A549 (cell line): ENCODE measurements at regions not wholly inside any gene's neighbourhood (a gene's known extent, or its start where the extent isn't known, plus 50 kb on each side); places are given as distances from the start of the nearest gene placed in this dataset.
A peak's percentile ranks its signal among the peaks of the same experiment; 100 is the strongest.

Source experiments
- ATAC-seq, 2 experiments: fragments of 200-7000 bp in 1 of 2; fragments of >200 bp in 1 of 2; cut with Nextera tagmentation in 1 of 2; cut with Tn5 transposase in 1 of 2; 3 replicates each; pipeline versions ENCODE4 v1.8.0 to v1.9.1; 2018 to 2020; ENCODE audit warnings: mild to moderate bottlenecking in 1 of 2, moderate library complexity in 1 of 2
- CTCF ChIA-PET: fragments of 300-600 bp; sonication (Branson Sonifier 250); formaldehyde crosslinking; extraction: SDS; loops from one replicate; lab custom pipeline; 2021; ENCODE audit warnings: antibody characterized with exemption, inconsistent platforms; lab: Yijun Ruan, JAX
- POLR2A ChIA-PET: fragments of 350-600 bp; formaldehyde crosslinking; extraction: SDS; loops from one replicate; lab custom pipeline; 2021; ENCODE audit warnings: antibody characterized with exemption, inconsistent platforms; lab: Yijun Ruan, JAX
- DNase-seq, 2 experiments: peaks; one replicate each; pipeline versions ENCODE4 v3.0.0 to v3.0.0-alpha.2; 2011 to 2016; ENCODE audit warnings: low read depth in 1 of 2, low spot score in 1 of 2
- FAIRE-seq: peaks from 2 replicates; lab custom pipeline; 2011; peaks lifted over from hg19 to GRCh38; lab: Jason Lieb, UNC
- H3K27ac ChIP-seq, 2 experiments: fragments of >200 bp; sonication (Bioruptor Twin); formaldehyde crosslinking; 3 replicates each; pipeline ENCODE4 v1.5.1; 2016 to 2017
- H3K4me1 ChIP-seq: fragments of >200 bp; sonication (Bioruptor Twin); formaldehyde crosslinking; 3 replicates; pipeline ENCODE4 v1.6.1; 2016
- H3K4me2 ChIP-seq: fragments of >200 bp; sonication (Bioruptor Twin); formaldehyde crosslinking; 3 replicates; pipeline ENCODE4 v1.6.1; 2016
- H3K4me3 ChIP-seq: fragments of >200 bp; sonication (Bioruptor Twin); formaldehyde crosslinking; 3 replicates; pipeline ENCODE4 v1.5.1; 2016
- H3K9me3 ChIP-seq: fragments of >200 bp; sonication (Bioruptor Twin); formaldehyde crosslinking; 3 replicates; pipeline ENCODE4 v1.6.1; 2016
- ATOH8 ChIP-seq: fragments of 250-450 bp; sonication (Bioruptor Pico); IDR thresholded peaks from 2 replicates; pipeline ENCODE4 v1.5.0; 2020; ENCODE audit warnings: low read depth, mild to moderate bottlenecking, moderate library complexity
- BCL3 ChIP-seq: fragments of >200 bp; sonication (Bioruptor Twin); formaldehyde crosslinking; IDR thresholded peaks from 3 replicates; pipeline ENCODE4 v1.6.1; 2016
- CTCF ChIP-seq: fragments of >200 bp; sonication (Bioruptor Twin); formaldehyde crosslinking; IDR thresholded peaks from 3 replicates; pipeline ENCODE4 v1.5.1; 2016
- EHF ChIP-seq: fragments of 250-450 bp; sonication (Bioruptor Pico); IDR thresholded peaks from 2 replicates; pipeline ENCODE4 v1.5.0; 2020; ENCODE audit warnings: mild to moderate bottlenecking
- EHMT2 ChIP-seq: fragments of 200-600 bp; sonication (generic); IDR thresholded peaks from 2 replicates; pipeline ENCODE4 v1.6.1; 2016; ENCODE audit warnings: antibody characterized with exemption, low read depth, mild to moderate bottlenecking, moderate library complexity
- ELK1 ChIP-seq: fragments of 150-350 bp; IDR thresholded peaks from 2 replicates; pipeline ENCODE4 v1.6.1; 2014; ENCODE audit warnings: low read depth, mild to moderate bottlenecking, low read length
- FOSL2 ChIP-seq, 2 experiments: fragments of 450-650 bp in 1 of 2; fragments of >200 bp in 1 of 2; sonication (Bioruptor Twin) in 1 of 2; formaldehyde crosslinking; IDR thresholded peaks; 2 replicates each; pipeline versions ENCODE4 v1.5.0 to v1.6.1; 2016 to 2020; ENCODE audit warnings: mild to moderate bottlenecking in 1 of 2, moderate library complexity in 1 of 2
- GATA3 ChIP-seq: IDR thresholded peaks from 2 replicates; pipeline ENCODE4 v1.6.1; 2012; ENCODE audit warnings: borderline replicate concordance
- HES2 ChIP-seq: fragments of >200 bp; sonication (Bioruptor Twin); formaldehyde crosslinking; IDR thresholded peaks from 2 replicates; pipeline ENCODE4 v1.6.1; 2016
- HOXB13 ChIP-seq: fragments of 250-450 bp; sonication (Bioruptor Pico); IDR thresholded peaks from 2 replicates; pipeline ENCODE4 v1.5.0; 2020; ENCODE audit warnings: low read depth, mild to moderate bottlenecking, moderate library complexity
- KDM1A ChIP-seq: fragments of 200-600 bp; sonication (generic); IDR thresholded peaks from 2 replicates; pipeline ENCODE4 v1.6.1; 2016; ENCODE audit warnings: low read depth, mild to moderate bottlenecking
- NFE2L2 ChIP-seq: fragments of 150-350 bp; conservative IDR thresholded peaks from 2 replicates; pipeline ENCODE4 v1.6.1; 2014; ENCODE audit warnings: low read length
- NR3C1 ChIP-seq: fragments of >200 bp; sonication (Bioruptor Twin); formaldehyde crosslinking; IDR thresholded peaks from 3 replicates; pipeline ENCODE4 v1.6.1; 2017
- RAD21 ChIP-seq, 2 experiments: fragments of >200 bp in 1 of 2; sonication (Bioruptor Twin) in 1 of 2; formaldehyde crosslinking in 1 of 2; IDR thresholded peaks in 1 of 2; conservative IDR thresholded peaks in 1 of 2; 2 replicates in 1 of 2; 3 replicates in 1 of 2; pipeline ENCODE4 v1.6.1; 2012 to 2018; ENCODE audit warnings: inconsistent platforms in 1 of 2
- RCOR1 ChIP-seq: fragments of 150-350 bp; IDR thresholded peaks from 2 replicates; pipeline ENCODE4 v1.6.1; 2014; ENCODE audit warnings: antibody characterized with exemption, low read length, low read depth
- RFX5 ChIP-seq: fragments of 450-650 bp; IDR thresholded peaks from 2 replicates; pipeline ENCODE4 v1.7.1; 2014; ENCODE audit warnings: antibody characterized with exemption, mild to moderate bottlenecking, moderate library complexity
- RNF2 ChIP-seq: fragments of 200-600 bp; sonication (generic); IDR thresholded peaks from 2 replicates; pipeline ENCODE4 v1.6.1; 2016; ENCODE audit warnings: low read depth, mild to moderate bottlenecking, antibody characterized with exemption, moderate library complexity, borderline replicate concordance
- USF2 ChIP-seq: fragments of 450-650 bp; IDR thresholded peaks from 2 replicates; pipeline ENCODE4 v1.6.1; 2014; ENCODE audit warnings: antibody characterized with exemption
- ZNF302 ChIP-seq: fragments of 250-450 bp; sonication (Bioruptor Pico); IDR thresholded peaks from 2 replicates; pipeline ENCODE4 v1.9.0; 2021; ENCODE audit warnings: inconsistent platforms, mild to moderate bottlenecking, moderate library complexity
- WGBS: methylation state at CpG from one replicate; pipeline ENCODE4 v1.1.6; 2017; ENCODE audit errors: missing lambda C conversion rate; 5-methylcytosine and 5-hydroxymethylcytosine counted together

- Histone ChIP-seq H3K4me1 (peaks cover 13% of the 10 kb centered on the region), H3K4me3 (no peak overlapping the region), H3K9me3 (no peaks in the 10 kb centered on the region), H3K27ac (no peak overlapping the region), H3K4me2 (no peak overlapping the region)
- FAIRE-seq (peak; percentile 70), DNase-seq (no peak), ATAC-seq (no peak)
- ChIA-PET POLR2A (no interaction called here), CTCF (no interaction called here)
- TF ChIP-seq FOSL2 (IDR thresholded peaks at IDR 0.05) = no peak
- no peak for TF ChIP-seq FOSL2 (CRISPR knock-in tag; IDR thresholded peaks at IDR 0.05)
- TF ChIP-seq EHF (CRISPR knock-in tag) = no peak
- TF ChIP-seq HOXB13 (CRISPR knock-in tag) = no peak
- TF ChIP-seq NFE2L2 = no peak
- no peak for TF ChIP-seq ATOH8 (CRISPR knock-in tag)
- TF ChIP-seq NR3C1 = no peak
- no peak for TF ChIP-seq RAD21 (conservative IDR thresholded peaks at IDR 0.05 in 1 of 2, IDR thresholded peaks at IDR 0.05 in 1 of 2)
- no peak for TF ChIP-seq BCL3
- TF ChIP-seq ELK1 = no peak
- no peak for TF ChIP-seq ZNF302
- TF ChIP-seq HES2 = no peak
- no peak for TF ChIP-seq USF2
- WGBS = 89% methylated on average over 6 of the region's 6 CpGs
These were observed 64.3 kb downstream of the PABIR2 start for GRCh38 chrX:134732676-134733075.

- no peak for TF ChIP-seq RCOR1
- TF ChIP-seq GATA3 = no peak
- TF ChIP-seq RNF2 = no peak
- TF ChIP-seq RFX5 = no peak
- TF ChIP-seq KDM1A = no peak
- TF ChIP-seq ATOH8 (CRISPR knock-in tag) = no peak
- no peak for TF ChIP-seq EHMT2
- TF ChIP-seq CTCF = no peak
- TF ChIP-seq, all 56 proteins: peak for 0
- whole genome bisulfite sequencing = 88% methylated on average over 3 of the region's 3 CpGs
- Histone ChIP-seq H3K4me1 (peaks cover 18% of the 10 kb centered on the region), H3K27ac (no peak overlapping the region), H3K4me3 (no peak overlapping the region), H3K9me3 (no peaks in the 10 kb centered on the region), H3K4me2 (no peak overlapping the region)
- FAIRE-seq = no peak
- no peak for ATAC-seq
- no peak for DNase-seq
- ChIA-PET POLR2A (no interaction called here), CTCF (interaction anchor here (1.5 to 4.2 kb wide), 4 partner anchors 8 to 211 kb away, joined by 3 to 13 read pairs (median 5); no protein-coding TSS in a partner anchor)
These were observed 64.9 kb downstream of the PABIR2 start for GRCh38 chrX:134732152-134732551.
